ENCODE measurements at regions not wholly inside any gene's neighbourhood (a gene's known extent, or its start where the extent isn't known, plus 50 kb on each side); places are given as distances from the start of the nearest gene placed in this dataset.

DNA sequence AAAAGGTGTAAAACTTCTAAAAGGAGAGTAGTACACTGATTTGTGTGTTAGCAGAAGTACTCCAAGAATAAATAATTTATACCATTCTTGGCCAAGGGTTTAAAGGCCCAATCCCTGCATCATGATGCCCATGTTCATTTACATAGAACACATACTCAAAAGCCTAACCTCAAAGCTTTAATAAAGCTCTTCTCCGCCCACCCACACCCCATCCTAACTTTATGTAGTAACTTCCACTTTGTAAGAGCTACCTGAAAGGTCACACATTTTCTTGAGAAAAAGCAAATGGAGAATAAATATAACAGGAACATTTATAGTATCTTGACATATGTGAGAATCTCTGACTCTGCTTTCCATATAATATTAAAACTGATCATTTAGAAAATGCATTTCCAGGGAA, 148.8 kb upstream of the FREM1 start:
- in situ Hi-C loops (cut with HindIII; ENCODE audit: extremely low pct_ligation_motif_present, low pct_unique_long_range_greater_than_20kb): no loop called here
- WGBS (ENCODE audit: low lambda C conversion rate): 0% methylated on average over 1 of the region's 1 CpG
- no peak overlapping the region for H3K9ac ChIP-seq (ENCODE audit: insufficient read depth, low read depth, low read length)
- BruUV-seq (replicated peaks): no TSS peak
- no peaks in the 10 kb centered on the region for H4K20me1 ChIP-seq (ENCODE audit: insufficient read depth, low read length)
- no peaks in the 10 kb centered on the region for H3K4me1 ChIP-seq (ENCODE audit: insufficient read depth, low read length)
- H3K79me2 ChIP-seq (ENCODE audit: insufficient read depth, low read length): no peaks in the 10 kb centered on the region
- H3K4me3 ChIP-seq (replicated peaks in 1 of 3; ENCODE audit: insufficient read depth in 1 of 3, low read depth in 2 of 3, low read length in 3 of 3): no peak overlapping the region
- H3K27ac ChIP-seq (ENCODE audit: extremely low read length, insufficient read depth, low read length): no peak overlapping the region
- no peaks in the 10 kb centered on the region for H3K36me3 ChIP-seq (replicated peaks in 1 of 2; ENCODE audit: control insufficient read depth in 1 of 2, insufficient read depth in 2 of 2, low read length in 2 of 2)
- H3K27me3 ChIP-seq (ENCODE audit: control insufficient read depth in 1 of 2, insufficient read depth in 2 of 2, low read length in 2 of 2): peaks cover 0 to 9% of the 10 kb centered on the region in 2 experiments; a peak in 2 of 5 replicates
- no peaks in the 10 kb centered on the region for H3K9me3 ChIP-seq (ENCODE audit: low read length)
- ChIA-PET CTCF (ENCODE audit: low intra/inter-chr PET ratio, low total read pairs) (no interaction called here), POLR2A (no interaction called here)
- intact Hi-C loops (cut with micrococcal nuclease; ENCODE audit: unreplicated experiment): no loop called here
- H2AFZ ChIP-seq (ENCODE audit: low read length): no peak overlapping the region
- no peak overlapping the region for H3K4me2 ChIP-seq (ENCODE audit: low read depth, low read length)
- DNase-seq (ENCODE audit: low spot score): no peak
- no peak for ATAC-seq
- FAIRE-seq: no peak
- TF ChIP-seq CCDC6 (CRISPR knock-in tag; IDR thresholded peaks at IDR 0.05) (no peak), ZNF746 (CRISPR knock-in tag; IDR thresholded peaks at IDR 0.05) (no peak), SRSF1 (optimal IDR thresholded peaks at IDR 0.05; ENCODE audit: low read depth, low read length) (no peak), HDAC6 (IDR thresholded peaks at IDR 0.05; ENCODE audit: low read depth, low read length) (no peak), SRSF9 (IDR thresholded peaks at IDR 0.05; ENCODE audit: borderline replicate concordance, insufficient read depth, low read depth, low read length, poor library complexity, severe bottlenecking) (no peak), ZUFSP (CRISPR knock-in tag; IDR thresholded peaks at IDR 0.05; ENCODE audit: borderline replicate concordance) (no peak), CBX5 (CRISPR knock-in tag; IDR thresholded peaks at IDR 0.05; ENCODE audit: borderline replicate concordance) (no peak), PRMT3 (CRISPR knock-in tag; IDR thresholded peaks at IDR 0.05; ENCODE audit: borderline replicate concordance, low read depth) (no peak), HOXA5 (CRISPR knock-in tag; IDR thresholded peaks at IDR 0.05) (no peak), ZNF33B (CRISPR knock-in tag; IDR thresholded peaks at IDR 0.05) (no peak), ARNT (IDR thresholded peaks at IDR 0.05) (no peak), MAFF (IDR thresholded peaks at IDR 0.05; ENCODE audit: low read depth, low read length) (no peak), ZNF552 (CRISPR knock-in tag; IDR thresholded peaks at IDR 0.05; ENCODE audit: borderline replicate concordance) (no peak), MTERF4 (CRISPR knock-in tag; IDR thresholded peaks at IDR 0.05) (no peak), ZNF615 (CRISPR knock-in tag; IDR thresholded peaks at IDR 0.05; ENCODE audit: borderline replicate concordance) (no peak), CREB3 (CRISPR knock-in tag; IDR thresholded peaks at IDR 0.05) (no peak), HOXD1 (CRISPR knock-in tag; IDR thresholded peaks at IDR 0.05) (no peak)
- TF ChIP-seq, protein P1, sequence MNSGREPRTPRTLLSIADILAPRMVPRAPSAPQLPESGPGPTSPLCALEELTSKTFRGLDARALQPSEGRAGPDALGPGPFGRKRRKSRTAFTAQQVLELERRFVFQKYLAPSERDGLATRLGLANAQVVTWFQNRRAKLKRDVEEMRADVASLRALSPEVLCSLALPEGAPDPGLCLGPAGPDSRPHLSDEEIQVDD (CRISPR knock-in tag; IDR thresholded peaks at IDR 0.05; ENCODE audit: borderline replicate concordance): no peak

All from HepG2 (cell line).